ENCODE measurements at regions not wholly inside any gene's neighbourhood (a gene's known extent, or its start where the extent isn't known, plus 50 kb on each side); places are given as distances from the start of the nearest gene placed in this dataset.

- Mint-ChIP-seq H3K4me1 (no peaks in the 10 kb centered on the region), H3K27ac (no peak overlapping the region), H3K36me3 (ENCODE audit: low read depth) (no peaks in the 10 kb centered on the region), H3K9me3 (no peaks in the 10 kb centered on the region), H3K4me3 (no peak overlapping the region), H3K27me3 (ENCODE audit: low read depth, poor library complexity) (peaks cover 9% of the 10 kb centered on the region)
- no peak for TF ChIP-seq CTCF (IDR thresholded peaks at IDR 0.05)
- no peak for DNase-seq
Observed at GRCh38 chr18:34543356-34543755, 166.7 kb upstream of the DTNA start.

DNA sequence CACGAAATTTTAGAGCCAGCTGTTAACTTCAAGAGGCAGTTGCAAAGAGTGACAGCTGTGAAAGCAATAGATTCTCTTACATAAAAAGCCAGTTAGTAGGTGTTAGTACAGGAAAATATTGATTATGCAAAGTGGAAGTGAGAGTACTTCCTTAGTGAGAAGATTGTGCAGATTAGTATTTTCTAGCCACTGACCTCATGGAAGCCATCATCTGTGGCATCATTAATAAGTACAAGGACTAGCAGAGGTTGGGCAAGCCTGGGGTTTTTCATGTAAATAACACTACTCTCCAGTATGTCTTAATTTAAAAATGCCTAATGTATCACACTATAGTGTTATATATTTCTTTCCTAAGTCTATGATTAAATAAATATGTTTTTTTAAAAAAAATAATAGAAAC, 166.2 kb upstream of the DTNA start:
- Mint-ChIP-seq H3K27ac (no peak overlapping the region), H3K4me3 (no peak overlapping the region), H3K9me3 (no peaks in the 10 kb centered on the region), H3K27me3 (ENCODE audit: low read depth, poor library complexity) (peaks cover 9% of the 10 kb centered on the region), H3K4me1 (no peaks in the 10 kb centered on the region), H3K36me3 (ENCODE audit: low read depth) (no peaks in the 10 kb centered on the region)
- no peak for DNase-seq
- TF ChIP-seq CTCF (IDR thresholded peaks at IDR 0.05), result no peak

- no peaks in the 10 kb centered on the region for H3K36me3 Mint-ChIP-seq (ENCODE audit: low read depth)
- no peak overlapping the region for H3K27ac Mint-ChIP-seq
- no peaks in the 10 kb centered on the region for H3K9me3 Mint-ChIP-seq
- DNase-seq, result no peak
- peaks cover 9% of the 10 kb centered on the region for H3K27me3 Mint-ChIP-seq (ENCODE audit: low read depth, poor library complexity)
- H3K4me3 Mint-ChIP-seq, result no peak overlapping the region
- no peaks in the 10 kb centered on the region for H3K4me1 Mint-ChIP-seq
- no peak for TF ChIP-seq CTCF (IDR thresholded peaks at IDR 0.05)
Observed at GRCh38 chr18:34544930-34545329, 165.2 kb upstream of the DTNA start.

- H3K4me3 Mint-ChIP-seq, result no peak overlapping the region
- no peaks in the 10 kb centered on the region for H3K36me3 Mint-ChIP-seq (ENCODE audit: low read depth)
- H3K4me1 Mint-ChIP-seq, result no peaks in the 10 kb centered on the region
- no peak for DNase-seq
- H3K27ac Mint-ChIP-seq, result no peak overlapping the region
- TF ChIP-seq CTCF (IDR thresholded peaks at IDR 0.05), result no peak
- no peaks in the 10 kb centered on the region for H3K9me3 Mint-ChIP-seq
- H3K27me3 Mint-ChIP-seq (ENCODE audit: low read depth, poor library complexity), result peaks cover 3% of the 10 kb centered on the region
Observed at GRCh38 chr18:34548120-34548972, 161.8 kb upstream of the DTNA start.

- Mint-ChIP-seq H3K9me3 (no peaks in the 10 kb centered on the region), H3K27ac (no peak overlapping the region), H3K4me1 (no peaks in the 10 kb centered on the region), H3K36me3 (ENCODE audit: low read depth) (no peaks in the 10 kb centered on the region), H3K4me3 (no peak overlapping the region), H3K27me3 (ENCODE audit: low read depth, poor library complexity) (peaks cover 3% of the 10 kb centered on the region)
- no peak for DNase-seq
- TF ChIP-seq CTCF (IDR thresholded peaks at IDR 0.05), result no peak
Observed at GRCh38 chr18:34548973-34549294, 161.2 kb upstream of the DTNA start.

- H3K27me3 Mint-ChIP-seq (ENCODE audit: low read depth, poor library complexity), result peaks cover 3% of the 10 kb centered on the region
- no peak for TF ChIP-seq CTCF (IDR thresholded peaks at IDR 0.05)
- H3K4me3 Mint-ChIP-seq, result no peak overlapping the region
- H3K9me3 Mint-ChIP-seq, result no peaks in the 10 kb centered on the region
- H3K36me3 Mint-ChIP-seq (ENCODE audit: low read depth), result no peaks in the 10 kb centered on the region
- no peaks in the 10 kb centered on the region for H3K4me1 Mint-ChIP-seq
- no peak overlapping the region for H3K27ac Mint-ChIP-seq
- DNase-seq, result no peak
Observed at GRCh38 chr18:34549367-34549766, 160.7 kb upstream of the DTNA start.
